ENCODE measurements at regions not wholly inside any gene's neighbourhood (a gene's known extent, or its start where the extent isn't known, plus 50 kb on each side); places are given as distances from the start of the nearest gene placed in this dataset.

- TF ChIP-seq NFIC (IDR thresholded peaks at IDR 0.05; ENCODE audit: low read depth, low read length) (no peak), RAD51 (IDR thresholded peaks at IDR 0.05) (no peak), RUNX3 (IDR thresholded peaks at IDR 0.05; ENCODE audit: low read length) (no peak), PML (IDR thresholded peaks at IDR 0.05; ENCODE audit: low read length) (no peak), ZSCAN29 (IDR thresholded peaks at IDR 0.05) (no peak), ZNF217 (IDR thresholded peaks at IDR 0.05) (no peak), SREBF1 (IDR thresholded peaks at IDR 0.05; ENCODE audit: low read length) (no peak), ESRRA (IDR thresholded peaks at IDR 0.05; ENCODE audit: low read length) (no peak)
- TF ChIP-seq, protein P1, sequence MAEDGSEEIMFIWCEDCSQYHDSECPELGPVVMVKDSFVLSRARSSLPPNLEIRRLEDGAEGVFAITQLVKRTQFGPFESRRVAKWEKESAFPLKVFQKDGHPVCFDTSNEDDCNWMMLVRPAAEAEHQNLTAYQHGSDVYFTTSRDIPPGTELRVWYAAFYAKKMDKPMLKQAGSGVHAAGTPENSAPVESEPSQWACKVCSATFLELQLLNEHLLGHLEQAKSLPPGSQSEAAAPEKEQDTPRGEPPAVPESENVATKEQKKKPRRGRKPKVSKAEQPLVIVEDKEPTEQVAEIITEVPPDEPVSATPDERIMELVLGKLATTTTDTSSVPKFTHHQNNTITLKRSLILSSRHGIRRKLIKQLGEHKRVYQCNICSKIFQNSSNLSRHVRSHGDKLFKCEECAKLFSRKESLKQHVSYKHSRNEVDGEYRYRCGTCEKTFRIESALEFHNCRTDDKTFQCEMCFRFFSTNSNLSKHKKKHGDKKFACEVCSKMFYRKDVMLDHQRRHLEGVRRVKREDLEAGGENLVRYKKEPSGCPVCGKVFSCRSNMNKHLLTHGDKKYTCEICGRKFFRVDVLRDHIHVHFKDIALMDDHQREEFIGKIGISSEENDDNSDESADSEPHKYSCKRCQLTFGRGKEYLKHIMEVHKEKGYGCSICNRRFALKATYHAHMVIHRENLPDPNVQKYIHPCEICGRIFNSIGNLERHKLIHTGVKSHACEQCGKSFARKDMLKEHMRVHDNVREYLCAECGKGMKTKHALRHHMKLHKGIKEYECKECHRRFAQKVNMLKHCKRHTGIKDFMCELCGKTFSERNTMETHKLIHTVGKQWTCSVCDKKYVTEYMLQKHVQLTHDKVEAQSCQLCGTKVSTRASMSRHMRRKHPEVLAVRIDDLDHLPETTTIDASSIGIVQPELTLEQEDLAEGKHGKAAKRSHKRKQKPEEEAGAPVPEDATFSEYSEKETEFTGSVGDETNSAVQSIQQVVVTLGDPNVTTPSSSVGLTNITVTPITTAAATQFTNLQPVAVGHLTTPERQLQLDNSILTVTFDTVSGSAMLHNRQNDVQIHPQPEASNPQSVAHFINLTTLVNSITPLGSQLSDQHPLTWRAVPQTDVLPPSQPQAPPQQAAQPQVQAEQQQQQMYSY (CRISPR knock-in tag; IDR thresholded peaks at IDR 0.05): no peak
Observed at GRCh38 chr9:90460220-90460619, 182.4 kb downstream of the DIRAS2 start (continued).

GRCh38 chr9:90464978-90465377 is 177.6 kb downstream of the DIRAS2 start:
- Histone ChIP-seq H4K20me1 (ENCODE audit: control insufficient read depth, insufficient read depth) (no peaks in the 10 kb centered on the region), H3K9ac (ENCODE audit: control insufficient read depth, insufficient read depth, low read length) (no peak overlapping the region), H3K36me3 (ENCODE audit: control insufficient read depth in 2 of 2, insufficient read depth in 2 of 2, low read length in 1 of 2) (no peaks in the 10 kb centered on the region), H3K9me3 (replicated peaks; ENCODE audit: control insufficient read depth, insufficient read depth, low read length) (no peaks in the 10 kb centered on the region), H3K4me2 (ENCODE audit: control insufficient read depth, insufficient read depth) (no peak overlapping the region), H3K4me1 (ENCODE audit: control insufficient read depth, insufficient read depth, low read length) (no peaks in the 10 kb centered on the region), H3K27ac (ENCODE audit: control insufficient read depth, insufficient read depth) (no peak overlapping the region), H3K4me3 (no peak overlapping the region), H3K27me3 (replicated peaks in 1 of 2; ENCODE audit: control insufficient read depth in 2 of 2, insufficient read depth in 2 of 2, low read length in 1 of 2) (no peaks in the 10 kb centered on the region; a peak in 1 of 4 replicates), H3K79me2 (ENCODE audit: control insufficient read depth, insufficient read depth, low read length) (no peaks in the 10 kb centered on the region), H2AFZ (ENCODE audit: control insufficient read depth, low read depth, low read length) (no peak overlapping the region)
- no peak for ATAC-seq
- RAD21 ChIA-PET (ENCODE audit: unreplicated experiment): no interaction called here
- intact Hi-C loops (cut with micrococcal nuclease; ENCODE audit: unreplicated experiment) (no loop called here), in situ Hi-C loops (cut with MboI) (no loop called here)
- FAIRE-seq: no peak
- POLR2A ChIA-PET: no interaction called here
- no peak for DNase-seq (ENCODE audit: low read depth, low spot score)
- 0% methylated on average over 2 of the region's 2 CpGs for WGBS (ENCODE audit: insufficient coverage, insufficient replicate concordance, low lambda C conversion rate, missing lambda C conversion rate)
- no TSS peak for BruUV-seq (replicated peaks)
- SMC1A ChIA-PET (ENCODE audit: uncharacterized antibody, unreplicated experiment): no interaction called here
- CTCF ChIA-PET: no interaction called here
- TF ChIP-seq ETV6 (conservative IDR thresholded peaks at IDR 0.05 in 1 of 2, IDR thresholded peaks at IDR 0.05 in 1 of 2; ENCODE audit: borderline replicate concordance in 1 of 2, low read depth in 1 of 2) (no peak), ZNF274 (IDR thresholded peaks at IDR 0.05; ENCODE audit: insufficient read depth, insufficient read length) (no peak), RUNX3 (IDR thresholded peaks at IDR 0.05; ENCODE audit: low read length) (no peak), GATAD2B (conservative IDR thresholded peaks at IDR 0.05; ENCODE audit: low read depth) (no peak), RBBP5 (conservative IDR thresholded peaks at IDR 0.05) (no peak), SUZ12 (IDR thresholded peaks at IDR 0.05; ENCODE audit: unreplicated experiment) (no peak), NRF1 (conservative IDR thresholded peaks at IDR 0.05; ENCODE audit: low read depth, low read length) (no peak), SPI1 (IDR thresholded peaks at IDR 0.05; ENCODE audit: borderline replicate concordance, insufficient read depth, low read depth, low read length) (no peak), SIX5 (IDR thresholded peaks at IDR 0.05; ENCODE audit: low read depth, low read length, severe bottlenecking) (no peak), NR2C1 (IDR thresholded peaks at IDR 0.05) (no peak)
- TF ChIP-seq, protein P2, sequence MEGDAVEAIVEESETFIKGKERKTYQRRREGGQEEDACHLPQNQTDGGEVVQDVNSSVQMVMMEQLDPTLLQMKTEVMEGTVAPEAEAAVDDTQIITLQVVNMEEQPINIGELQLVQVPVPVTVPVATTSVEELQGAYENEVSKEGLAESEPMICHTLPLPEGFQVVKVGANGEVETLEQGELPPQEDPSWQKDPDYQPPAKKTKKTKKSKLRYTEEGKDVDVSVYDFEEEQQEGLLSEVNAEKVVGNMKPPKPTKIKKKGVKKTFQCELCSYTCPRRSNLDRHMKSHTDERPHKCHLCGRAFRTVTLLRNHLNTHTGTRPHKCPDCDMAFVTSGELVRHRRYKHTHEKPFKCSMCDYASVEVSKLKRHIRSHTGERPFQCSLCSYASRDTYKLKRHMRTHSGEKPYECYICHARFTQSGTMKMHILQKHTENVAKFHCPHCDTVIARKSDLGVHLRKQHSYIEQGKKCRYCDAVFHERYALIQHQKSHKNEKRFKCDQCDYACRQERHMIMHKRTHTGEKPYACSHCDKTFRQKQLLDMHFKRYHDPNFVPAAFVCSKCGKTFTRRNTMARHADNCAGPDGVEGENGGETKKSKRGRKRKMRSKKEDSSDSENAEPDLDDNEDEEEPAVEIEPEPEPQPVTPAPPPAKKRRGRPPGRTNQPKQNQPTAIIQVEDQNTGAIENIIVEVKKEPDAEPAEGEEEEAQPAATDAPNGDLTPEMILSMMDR (IDR thresholded peaks at IDR 0.05 in 2 of 3, conservative IDR thresholded peaks at IDR 0.05 in 1 of 3; ENCODE audit: control insufficient read depth in 2 of 3, extremely low read depth in 1 of 3, insufficient read depth in 1 of 3, low read depth in 3 of 3, low read length in 3 of 3): no peak
